Endothelial cell of umbilical vein (primary cell): ENCODE measurements at regions not wholly inside any gene's neighbourhood (a gene's known extent, or its start where the extent isn't known, plus 50 kb on each side); places are given as distances from the start of the nearest gene placed in this dataset.

Experiments
- BruUV-seq: library from RNA; stranded (reverse); fragments of 400-500 nt; replicated peaks from 2 replicates; lab custom pipeline; 2021; lab: Mats Ljungman, UMichigan
- CTCF ChIA-PET: fragments of 300-600, 350-600 bp; sonication (Branson Sonifier 250); formaldehyde crosslinking; loops from one replicate; lab custom pipeline; 2021; ENCODE audit warnings: antibody characterized with exemption, inconsistent platforms; lab: Charles Lee
- POLR2A ChIA-PET: fragments of 300-600, 350-600 bp; sonication (Branson Sonifier 250); formaldehyde crosslinking; loops from one replicate; lab custom pipeline; 2021; ENCODE audit warnings: antibody characterized with exemption, inconsistent platforms; lab: Charles Lee
- DNase-seq: peaks from one replicate; pipeline ENCODE4 v3.0.0-alpha.2; 2011; ENCODE audit warnings: low read depth, low spot score
- FAIRE-seq: peaks from 2 replicates; lab custom pipeline; 2011; peaks lifted over from hg19 to GRCh38; lab: Jason Lieb, UNC
- H2AFZ ChIP-seq: 2 replicates; pipeline ENCODE4 v1.6.0; 2012; ENCODE audit warnings: low read depth, low read length, control low read depth, inconsistent platforms
- H3K27ac ChIP-seq: 2 replicates; pipeline ENCODE4 v1.5.1; 2011; ENCODE audit warnings: low read depth, mild to moderate bottlenecking, control low read depth, low read length, moderate library complexity; ENCODE audit not compliant: insufficient read depth
- H3K27me3 ChIP-seq, 2 experiments: 2 replicates each; pipeline versions ENCODE4 v1.6.0 to v1.6.1; 2011; ENCODE audit warnings: low read length in 2 of 2, mixed read lengths in 1 of 2; ENCODE audit not compliant: control insufficient read depth in 2 of 2, insufficient read depth in 2 of 2
- H3K36me3 ChIP-seq, 2 experiments: 2 replicates in 1 of 2; 3 replicates in 1 of 2; pipeline ENCODE4 v1.5.1; 2011; ENCODE audit warnings: low read length in 2 of 2, mild to moderate bottlenecking in 1 of 2, moderate library complexity in 1 of 2; ENCODE audit not compliant: control insufficient read depth in 2 of 2, insufficient read depth in 2 of 2; ENCODE audit errors: extremely low read depth in 1 of 2
- H3K4me1 ChIP-seq: 3 replicates; pipeline ENCODE4 v1.5.1; 2011; ENCODE audit warnings: mild to moderate bottlenecking, low read length; ENCODE audit not compliant: control insufficient read depth, insufficient read depth; ENCODE audit errors: extremely low read depth
- H3K4me2 ChIP-seq: 2 replicates; pipeline ENCODE4 v1.6.1; 2011; ENCODE audit warnings: low read length, control low read depth, mixed read lengths; ENCODE audit not compliant: insufficient read depth
- H3K4me3 ChIP-seq, 3 experiments: fragments of 200-600 bp in 1 of 3; sonication (generic), shearing (Covaris generic) in 1 of 3; replicated peaks in 1 of 3; 2 replicates each; pipeline ENCODE4 v1.5.1; 2011 to 2016; ENCODE audit warnings: control low read depth in 3 of 3, low read length in 3 of 3, mild to moderate bottlenecking in 2 of 3, inconsistent platforms in 1 of 3, low read depth in 1 of 3, moderate library complexity in 1 of 3; ENCODE audit not compliant: insufficient read depth in 1 of 3
- H3K79me2 ChIP-seq: 2 replicates; pipeline ENCODE4 v1.6.0; 2012; ENCODE audit warnings: low read length, inconsistent platforms; ENCODE audit not compliant: control insufficient read depth, insufficient read depth
- H3K9ac ChIP-seq: replicated peaks from 2 replicates; pipeline ENCODE3; 2011; ENCODE audit warnings: low read length, control low read depth; ENCODE audit not compliant: insufficient read depth; ENCODE audit errors: extremely low read depth
- H3K9me1 ChIP-seq: replicated peaks from 3 replicates; pipeline ENCODE4 v1.6.0; 2011; ENCODE audit warnings: mild to moderate bottlenecking, low read length; ENCODE audit not compliant: control insufficient read depth, insufficient read depth; ENCODE audit errors: extremely low read depth
- H3K9me3 ChIP-seq: replicated peaks from 2 replicates; pipeline ENCODE4 v1.5.1; 2012; ENCODE audit warnings: low read length, inconsistent platforms; ENCODE audit not compliant: control insufficient read depth, insufficient read depth
- H4K20me1 ChIP-seq: replicated peaks from 2 replicates; pipeline ENCODE3; 2011; ENCODE audit warnings: mild to moderate bottlenecking, low read length; ENCODE audit not compliant: control insufficient read depth, insufficient read depth; ENCODE audit errors: extremely low read depth
- CTCF ChIP-seq, 2 donors: IDR thresholded peaks; 1 replicate in 1 of 2; 2 replicates in 1 of 2; pipeline ENCODE4 v1.5.1; 2011; ENCODE audit warnings: low read length in 2 of 2, mild to moderate bottlenecking in 2 of 2, moderate library complexity in 2 of 2, control low read depth in 1 of 2, inconsistent platforms in 1 of 2, low read depth in 1 of 2; ENCODE audit not compliant: insufficient read depth in 1 of 2; ENCODE audit errors: extremely low read depth in 1 of 2
- EZH2 ChIP-seq: IDR thresholded peaks from 2 replicates; pipeline ENCODE4 v1.6.1; 2012; ENCODE audit warnings: borderline replicate concordance, low read depth, mild to moderate bottlenecking, moderate library complexity, low read length, inconsistent platforms; ENCODE audit not compliant: severe bottlenecking
- FOS ChIP-seq: IDR thresholded peaks from 2 replicates; pipeline ENCODE4 v1.6.1; 2011; ENCODE audit warnings: mild to moderate bottlenecking, low read length, moderate library complexity, borderline replicate concordance; ENCODE audit not compliant: insufficient read depth
- GATA2 ChIP-seq: IDR thresholded peaks from 2 replicates; pipeline ENCODE4 v1.7.0; 2011; ENCODE audit warnings: low read depth, mild to moderate bottlenecking, moderate library complexity, mixed read lengths, low read length; ENCODE audit not compliant: insufficient read length, insufficient read depth
- JUN ChIP-seq: IDR thresholded peaks from 2 replicates; pipeline ENCODE4 v1.6.1; 2011; ENCODE audit warnings: borderline replicate concordance, low read depth; ENCODE audit not compliant: insufficient read length, insufficient read depth
- MYC ChIP-seq: IDR thresholded peaks from one replicate; pipeline ENCODE4 v1.6.1; 2011; ENCODE audit warnings: mild to moderate bottlenecking, low read depth, low read length
- POLR2A ChIP-seq: IDR thresholded peaks from 2 replicates; pipeline ENCODE4 v1.6.1; 2012; ENCODE audit warnings: low read depth, mild to moderate bottlenecking, control low read depth, low read length
- POLR2AphosphoS5 ChIP-seq: IDR thresholded peaks from 2 replicates; pipeline ENCODE4 v1.6.1; 2012; ENCODE audit warnings: low read depth, mild to moderate bottlenecking, control low read depth, low read length, moderate library complexity; ENCODE audit not compliant: insufficient read depth
- dilution Hi-C: fragments of 300-500 bp; cut with MboI; formaldehyde crosslinking; loops from one replicate; pipeline ENCODE4 v1.15.0; 2019; ENCODE audit warnings: low sequenced_read_pairs; ENCODE audit not compliant: extremely low pct_ligation_motif_present
- intact Hi-C: fragments of 100-400 bp; cut with micrococcal nuclease; formaldehyde crosslinking; loops from one replicate; pipeline ENCODE4 v1.10.0; 2022
- TF ChIP-seq, protein P1 (sequence below): IDR thresholded peaks from 2 replicates; pipeline ENCODE4 v1.6.1; 2011; ENCODE audit not compliant: insufficient read depth, insufficient read length

DNA sequence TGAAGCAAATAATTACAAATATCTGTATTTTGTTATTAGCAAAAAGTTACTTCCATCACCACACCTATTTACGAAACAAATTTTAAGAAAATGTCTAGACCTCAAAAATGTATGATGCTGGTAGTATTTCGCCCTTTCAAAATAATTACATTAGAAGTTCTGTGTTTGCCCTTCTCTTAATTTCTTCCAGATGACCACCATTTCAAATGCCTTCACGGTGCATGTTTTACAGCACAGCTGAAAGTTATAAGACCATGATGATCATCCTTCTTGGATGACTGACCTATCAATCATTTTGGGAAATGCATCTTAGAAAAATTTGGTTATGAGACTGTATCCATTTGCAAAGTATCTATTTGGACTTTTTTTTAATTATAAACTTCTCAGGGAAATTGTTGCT is 390.8 kb downstream of the SLITRK6 start:
- Histone ChIP-seq H2AFZ (no peak overlapping the region), H3K9ac (no peak overlapping the region), H3K36me3 (no peaks in the 10 kb centered on the region), H3K4me2 (no peak overlapping the region), H3K27ac (no peak overlapping the region), H3K9me1 (no peaks in the 10 kb centered on the region), H3K4me1 (no peaks in the 10 kb centered on the region), H3K79me2 (no peaks in the 10 kb centered on the region), H4K20me1 (no peaks in the 10 kb centered on the region), H3K27me3 (no peaks in the 10 kb centered on the region), H3K4me3 (no peak overlapping the region), H3K9me3 (no peaks in the 10 kb centered on the region)
- POLR2A ChIA-PET = no interaction called here
- no TSS peak for BruUV-seq
- intact Hi-C loops = no loop called here
- CTCF ChIA-PET = no interaction called here
- FAIRE-seq = no peak
- DNase-seq = no peak
- no peak for TF ChIP-seq MYC
- TF ChIP-seq EZH2 = no peak
- dilution Hi-C loops = no loop called here

DNA sequence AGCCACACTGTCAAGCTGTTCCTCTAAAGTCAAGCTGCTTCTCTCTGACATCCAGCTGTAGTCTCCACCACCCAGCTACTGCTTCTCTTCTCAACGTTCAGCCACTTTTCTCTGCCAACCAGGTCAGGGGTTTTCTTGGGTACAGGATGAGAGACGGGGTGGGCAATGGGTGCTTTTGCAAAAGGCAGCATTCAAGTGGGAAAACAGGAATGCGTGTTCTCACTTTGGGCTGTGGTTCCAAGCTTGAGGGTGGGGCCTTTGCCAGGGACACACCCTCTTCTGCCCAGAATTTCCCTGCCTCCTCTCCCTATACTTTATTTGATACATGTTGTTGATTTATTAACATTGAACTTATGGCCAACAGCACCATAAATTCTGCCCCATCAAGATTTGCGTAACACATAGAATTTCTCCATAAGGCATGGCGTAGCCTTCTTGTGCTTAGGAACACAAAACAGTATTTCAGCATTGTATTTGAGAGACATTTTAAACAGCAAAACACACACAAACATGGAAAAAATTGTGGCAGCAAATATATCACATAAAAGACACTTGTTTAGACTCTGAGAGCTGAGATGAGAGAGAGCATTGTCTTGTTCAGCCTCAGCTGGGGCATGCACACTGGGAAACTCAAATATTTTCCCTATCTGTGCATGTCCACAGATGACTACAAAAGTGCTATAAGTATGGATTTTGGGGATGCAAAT is 392.8 kb downstream of the SLITRK6 start:
- CTCF ChIA-PET = no interaction called here

More for the DNA sequence above, 392.8 kb downstream of the SLITRK6 start:
- Histone ChIP-seq H2AFZ (no peak overlapping the region), H3K36me3 (no peaks in the 10 kb centered on the region), H3K9ac (no peak overlapping the region), H3K9me3 (no peaks in the 10 kb centered on the region), H3K79me2 (no peaks in the 10 kb centered on the region), H3K27me3 (no peaks in the 10 kb centered on the region), H3K4me1 (no peaks in the 10 kb centered on the region), H3K27ac (no peak overlapping the region), H3K4me3 (no peak overlapping the region), H3K4me2 (no peak overlapping the region), H3K9me1 (no peaks in the 10 kb centered on the region), H4K20me1 (no peaks in the 10 kb centered on the region)
- dilution Hi-C loops (no loop called here), intact Hi-C loops (no loop called here)
- DNase-seq = no peak
- POLR2A ChIA-PET = no interaction called here
- no TSS peak for BruUV-seq
- TF ChIP-seq JUN (no peak), CTCF (IDR thresholded peaks at IDR 0.05; ENCODE audit: extremely low read depth in 1 of 2, insufficient read depth in 1 of 2, low read depth in 1 of 2, low read length in 2 of 2) (no peak), POLR2A (no peak), MYC (no peak), GATA2 (no peak), POLR2AphosphoS5 (no peak), FOS (no peak), EZH2 (no peak)
- TF ChIP-seq, protein P1, sequence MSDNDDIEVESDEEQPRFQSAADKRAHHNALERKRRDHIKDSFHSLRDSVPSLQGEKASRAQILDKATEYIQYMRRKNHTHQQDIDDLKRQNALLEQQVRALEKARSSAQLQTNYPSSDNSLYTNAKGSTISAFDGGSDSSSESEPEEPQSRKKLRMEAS = no peak
- no peak for FAIRE-seq
